ENCODE measurements at regions not wholly inside any gene's neighbourhood (a gene's known extent, or its start where the extent isn't known, plus 50 kb on each side); places are given as distances from the start of the nearest gene placed in this dataset.
A peak's percentile ranks its signal among the peaks of the same experiment; 100 is the strongest.

- no peak for DNase-seq (ENCODE audit: low read depth)
Measured at GRCh38 chr4:11053601-11054220, 369.1 kb upstream of the CLNK start.

- no peak for DNase-seq (ENCODE audit: low read depth)
Measured at GRCh38 chr4:11051181-11051580, 366.6 kb upstream of the CLNK start.

GRCh38 chr4:11050766-11051165 lies 366.2 kb upstream of the CLNK start:
- no peak for DNase-seq (ENCODE audit: low read depth)

GRCh38 chr4:11049001-11049400 lies 364.4 kb upstream of the CLNK start:
- DNase-seq (ENCODE audit: low read depth), result no peak

GRCh38 chr4:11042760-11043159 lies 358.2 kb upstream of the CLNK start:
- DNase-seq (ENCODE audit: low read depth), result no peak

GRCh38 chr4:11039634-11040131 lies 355.1 kb upstream of the CLNK start:
- no peak for DNase-seq (ENCODE audit: low read depth)

- DNase-seq (ENCODE audit: low read depth), result no peak
Measured at GRCh38 chr4:11038926-11039325, 354.4 kb upstream of the CLNK start.

GRCh38 chr4:11037637-11038036 lies 353.1 kb upstream of the CLNK start:
- no peak for DNase-seq (ENCODE audit: low read depth)

- no peak for DNase-seq (ENCODE audit: low read depth)
Measured at GRCh38 chr4:11028334-11028733, 343.8 kb upstream of the CLNK start.

GRCh38 chr4:11021333-11021732 lies 336.8 kb upstream of the CLNK start:
- DNase-seq (ENCODE audit: low read depth), result no peak

- no peak for DNase-seq (ENCODE audit: low read depth)
Measured at GRCh38 chr4:11019451-11020240, 335.1 kb upstream of the CLNK start.

GRCh38 chr4:11014199-11014598 lies 329.6 kb upstream of the CLNK start:
- DNase-seq (ENCODE audit: low read depth), result no peak

GRCh38 chr4:11013094-11013664 lies 328.6 kb upstream of the CLNK start:
- no peak for DNase-seq (ENCODE audit: low read depth)

GRCh38 chr4:11011249-11011648 lies 326.7 kb upstream of the CLNK start:
- no peak for DNase-seq (ENCODE audit: low read depth)

- DNase-seq (ENCODE audit: low read depth), result no peak
Measured at GRCh38 chr4:11010624-11011023, 326.1 kb upstream of the CLNK start.

GRCh38 chr4:11009281-11009680 lies 324.7 kb upstream of the CLNK start:
- no peak for DNase-seq (ENCODE audit: low read depth)

GRCh38 chr4:11005300-11005699 lies 320.7 kb upstream of the CLNK start:
- no peak for DNase-seq (ENCODE audit: low read depth)

- DNase-seq (ENCODE audit: low read depth), result no peak
Measured at GRCh38 chr4:11004818-11005217, 320.2 kb upstream of the CLNK start.

- DNase-seq (ENCODE audit: low read depth), result no peak
Measured at GRCh38 chr4:11002961-11003360, 318.4 kb upstream of the CLNK start.

- DNase-seq (ENCODE audit: low read depth), result peak; percentile 23
Measured at GRCh38 chr4:10998846-10999245, 314.3 kb upstream of the CLNK start.

- DNase-seq (ENCODE audit: low read depth), result no peak
Measured at GRCh38 chr4:10984815-10985214, 300.2 kb upstream of the CLNK start.

GRCh38 chr4:10983885-10984640 lies 299.5 kb upstream of the CLNK start:
- DNase-seq (ENCODE audit: low read depth), result no peak

- DNase-seq (ENCODE audit: low read depth), result no peak
Measured at GRCh38 chr4:10983268-10983667, 298.7 kb upstream of the CLNK start.
